GM21447 (cell line): ENCODE measurements at regions not wholly inside any gene's neighbourhood (a gene's known extent, or its start where the extent isn't known, plus 50 kb on each side); places are given as distances from the start of the nearest gene placed in this dataset.

Experiments
- ATAC-seq: cut with Tn5 transposase; IDR thresholded peaks from one replicate; pipeline ENCODE4 v1.9.1; 2021; ENCODE audit not compliant: unreplicated experiment

GRCh38 chr3:117117188-117117936, 407.8 kb downstream of the TUSC7 start:
- ATAC-seq: no peak

GRCh38 chr3:117118604-117119003, 409.0 kb downstream of the TUSC7 start:
- no peak for ATAC-seq

- no peak for ATAC-seq
These were observed 410.4 kb downstream of the TUSC7 start for GRCh38 chr3:117120014-117120413.

- ATAC-seq: no peak
These were observed 413.0 kb downstream of the TUSC7 start for GRCh38 chr3:117122609-117123008.

- no peak for ATAC-seq
These were observed 416.9 kb downstream of the TUSC7 start for GRCh38 chr3:117126460-117126859.

GRCh38 chr3:117126946-117127546, 417.5 kb downstream of the TUSC7 start:
- no peak for ATAC-seq

GRCh38 chr3:117128133-117128532, 418.6 kb downstream of the TUSC7 start:
- no peak for ATAC-seq

- no peak for ATAC-seq
These were observed 419.3 kb downstream of the TUSC7 start for GRCh38 chr3:117128872-117129271.

GRCh38 chr3:117129516-117129915, 419.9 kb downstream of the TUSC7 start:
- no peak for ATAC-seq

GRCh38 chr3:117130222-117130621, 420.6 kb downstream of the TUSC7 start:
- ATAC-seq: no peak

- ATAC-seq: no peak
These were observed 421.7 kb downstream of the TUSC7 start for GRCh38 chr3:117131259-117131658.

- no peak for ATAC-seq
These were observed 423.5 kb downstream of the TUSC7 start for GRCh38 chr3:117133066-117133465.

- ATAC-seq: no peak
These were observed 425.6 kb downstream of the TUSC7 start for GRCh38 chr3:117135207-117135606.

GRCh38 chr3:117136003-117136402, 426.4 kb downstream of the TUSC7 start:
- no peak for ATAC-seq

- ATAC-seq: no peak
These were observed 427.5 kb downstream of the TUSC7 start for GRCh38 chr3:117137065-117137464.

- ATAC-seq: no peak
These were observed 430.1 kb downstream of the TUSC7 start for GRCh38 chr3:117139681-117140080.

- no peak for ATAC-seq
These were observed 432.2 kb downstream of the TUSC7 start for GRCh38 chr3:117141812-117142211.

- no peak for ATAC-seq
These were observed 435.3 kb downstream of the TUSC7 start for GRCh38 chr3:117144853-117145252.

- no peak for ATAC-seq
These were observed 436.1 kb downstream of the TUSC7 start for GRCh38 chr3:117145677-117146076.

GRCh38 chr3:117146571-117146970, 437.0 kb downstream of the TUSC7 start:
- ATAC-seq: no peak

- no peak for ATAC-seq
These were observed 440.0 kb downstream of the TUSC7 start for GRCh38 chr3:117149584-117149983.

GRCh38 chr3:117150628-117151027, 441.0 kb downstream of the TUSC7 start:
- no peak for ATAC-seq

- ATAC-seq: no peak
These were observed 450.6 kb downstream of the TUSC7 start for GRCh38 chr3:117160176-117160575.
